ENCODE measurements at regions not wholly inside any gene's neighbourhood (a gene's known extent, or its start where the extent isn't known, plus 50 kb on each side); places are given as distances from the start of the nearest gene placed in this dataset.

DNA sequence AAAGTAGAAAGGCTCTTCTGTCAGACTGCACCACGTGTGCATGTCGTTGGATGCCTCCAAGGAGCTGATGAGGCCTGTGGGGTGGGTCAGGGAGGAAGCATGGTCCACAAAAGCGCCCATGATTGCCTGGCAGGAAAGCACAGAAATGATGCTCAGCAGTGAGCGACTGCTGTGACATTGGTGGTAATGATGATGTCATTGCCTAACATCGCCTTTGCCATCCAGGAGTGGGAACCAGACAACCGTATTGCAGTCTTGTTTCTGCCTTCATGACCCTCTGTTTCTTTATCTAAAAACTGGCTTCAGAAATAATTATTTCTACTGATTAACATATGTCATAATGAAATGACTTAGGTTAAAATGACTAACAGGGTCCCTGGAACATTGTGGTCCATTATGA is 477.8 kb upstream of the B3GAT1 start:
- Histone ChIP-seq H3K9me2 (ENCODE audit: insufficient read depth) (no peaks in the 10 kb centered on the region), H3K4me1 (ENCODE audit: control insufficient read depth in 1 of 2, insufficient read depth in 2 of 2, low read length in 2 of 2) (no peaks in the 10 kb centered on the region), H3K4me2 (ENCODE audit: low read length) (no peak overlapping the region), H3K79me2 (ENCODE audit: insufficient read depth, low read length) (no peaks in the 10 kb centered on the region), H3K27me3 (ENCODE audit: insufficient read depth, low read length) (peaks cover 67% of the 10 kb centered on the region), H3K36me3 (ENCODE audit: control insufficient read depth in 1 of 2, insufficient read depth in 2 of 2, low read length in 2 of 2) (no peaks in the 10 kb centered on the region), H4K20me1 (ENCODE audit: insufficient read depth) (no peaks in the 10 kb centered on the region), H3K4me3 (replicated peaks in 1 of 2; ENCODE audit: low read depth in 1 of 2, low read length in 2 of 2) (no peak overlapping the region), H3K27ac (ENCODE audit: low read depth, low read length) (no peak overlapping the region), H2AFZ (ENCODE audit: low read depth, low read length, poor library complexity, severe bottlenecking) (no peak overlapping the region), H3K9ac (ENCODE audit: low read length) (no peak overlapping the region), H3K9me3 (ENCODE audit: control insufficient read depth in 1 of 2, insufficient read depth in 1 of 2, low read depth in 1 of 2, low read length in 2 of 2) (no peaks in the 10 kb centered on the region)
- ChIA-PET CTCF (no interaction called here), RAD21 (ENCODE audit: low non-redundant PET in 1 of 2, low total read pairs in 2 of 2, uncharacterized antibody in 2 of 2, unreplicated experiment in 2 of 2) (no interaction called here), POLR2A (no interaction called here)
- TF ChIP-seq EZH2 (IDR thresholded peaks at IDR 0.05) = no peak
- no peak for TF ChIP-seq RAD21 (IDR thresholded peaks at IDR 0.05; ENCODE audit: low read depth)
- no peak for TF ChIP-seq ZFX (IDR thresholded peaks at IDR 0.05)
- no peak for TF ChIP-seq POLR2AphosphoS5 (IDR thresholded peaks at IDR 0.05; ENCODE audit: low read depth, low read length)
- no peak for TF ChIP-seq SRF (IDR thresholded peaks at IDR 0.05; ENCODE audit: low read depth)
- ATAC-seq (no peak), DNase-seq (ENCODE audit: low read depth, low spot score) (no peak)
- no TSS peak for BruUV-seq (replicated peaks)
- intact Hi-C loops (cut with micrococcal nuclease) = no loop called here

DNA sequence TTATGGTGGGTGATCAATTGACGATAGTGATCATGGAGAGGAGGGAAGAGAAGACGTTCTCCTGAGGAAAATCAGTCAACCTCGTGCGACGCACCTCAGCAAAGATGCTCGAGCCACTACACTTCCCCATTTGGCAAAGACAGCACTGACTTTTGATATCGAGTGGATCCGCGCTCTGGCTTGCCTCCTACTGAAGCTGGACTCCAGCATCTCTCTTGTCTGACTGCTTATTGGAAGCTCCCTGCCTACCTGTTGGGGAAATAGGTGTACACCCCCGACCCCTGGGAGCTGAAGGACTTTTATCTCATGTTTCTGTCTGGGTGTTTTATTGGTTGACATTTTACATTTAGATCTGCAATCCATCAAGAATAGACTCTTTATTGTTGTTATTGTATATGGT is 476.8 kb upstream of the B3GAT1 start:
- H3K9me2 ChIP-seq (ENCODE audit: insufficient read depth) = no peaks in the 10 kb centered on the region
- no peak for DNase-seq (ENCODE audit: low read depth, low spot score)
- intact Hi-C loops (cut with micrococcal nuclease) = no loop called here
- H3K36me3 ChIP-seq (ENCODE audit: control insufficient read depth in 1 of 2, insufficient read depth in 2 of 2, low read length in 2 of 2) = no peaks in the 10 kb centered on the region
- H3K4me3 ChIP-seq (replicated peaks in 1 of 2; ENCODE audit: low read depth in 1 of 2, low read length in 2 of 2) = no peak overlapping the region
- H3K4me1 ChIP-seq (ENCODE audit: control insufficient read depth in 1 of 2, insufficient read depth in 2 of 2, low read length in 2 of 2) = no peaks in the 10 kb centered on the region
- no peak overlapping the region for H3K9ac ChIP-seq (ENCODE audit: low read length)
- no peaks in the 10 kb centered on the region for H4K20me1 ChIP-seq (ENCODE audit: insufficient read depth)
- H3K27ac ChIP-seq (ENCODE audit: low read depth, low read length) = no peak overlapping the region
- POLR2A ChIA-PET = no interaction called here
- RAD21 ChIA-PET (ENCODE audit: low non-redundant PET in 1 of 2, low total read pairs in 2 of 2, uncharacterized antibody in 2 of 2, unreplicated experiment in 2 of 2) = no interaction called here
- H3K4me2 ChIP-seq (ENCODE audit: low read length) = no peak overlapping the region
- no peak overlapping the region for H2AFZ ChIP-seq (ENCODE audit: low read depth, low read length, poor library complexity, severe bottlenecking)
- TF ChIP-seq POLR2A (IDR thresholded peaks at IDR 0.05; ENCODE audit: borderline replicate concordance, extremely low read depth, insufficient read depth, insufficient read length) (no peak), ELF1 (IDR thresholded peaks at IDR 0.05; ENCODE audit: borderline replicate concordance, low read depth) (no peak), SRF (IDR thresholded peaks at IDR 0.05; ENCODE audit: low read depth) (no peak), CBX3 (IDR thresholded peaks at IDR 0.05; ENCODE audit: low read depth) (no peak), EZH2 (IDR thresholded peaks at IDR 0.05) (no peak), SP1 (IDR thresholded peaks at IDR 0.05; ENCODE audit: low read depth) (no peak), ZNF274 (IDR thresholded peaks at IDR 0.05; ENCODE audit: low read depth, low read length) (no peak), EZH2phosphoT487 (IDR thresholded peaks at IDR 0.05; ENCODE audit: borderline replicate concordance) (no peak), POLR2AphosphoS5 (IDR thresholded peaks at IDR 0.05; ENCODE audit: low read depth, low read length) (no peak), ZFX (IDR thresholded peaks at IDR 0.05) (no peak)
- TF ChIP-seq, protein P1, sequence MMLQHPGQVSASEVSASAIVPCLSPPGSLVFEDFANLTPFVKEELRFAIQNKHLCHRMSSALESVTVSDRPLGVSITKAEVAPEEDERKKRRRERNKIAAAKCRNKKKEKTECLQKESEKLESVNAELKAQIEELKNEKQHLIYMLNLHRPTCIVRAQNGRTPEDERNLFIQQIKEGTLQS (IDR thresholded peaks at IDR 0.05) = no peak
- TF ChIP-seq, protein P2, sequence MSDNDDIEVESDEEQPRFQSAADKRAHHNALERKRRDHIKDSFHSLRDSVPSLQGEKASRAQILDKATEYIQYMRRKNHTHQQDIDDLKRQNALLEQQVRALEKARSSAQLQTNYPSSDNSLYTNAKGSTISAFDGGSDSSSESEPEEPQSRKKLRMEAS (IDR thresholded peaks at IDR 0.05) = no peak
- TF ChIP-seq, protein P3, sequence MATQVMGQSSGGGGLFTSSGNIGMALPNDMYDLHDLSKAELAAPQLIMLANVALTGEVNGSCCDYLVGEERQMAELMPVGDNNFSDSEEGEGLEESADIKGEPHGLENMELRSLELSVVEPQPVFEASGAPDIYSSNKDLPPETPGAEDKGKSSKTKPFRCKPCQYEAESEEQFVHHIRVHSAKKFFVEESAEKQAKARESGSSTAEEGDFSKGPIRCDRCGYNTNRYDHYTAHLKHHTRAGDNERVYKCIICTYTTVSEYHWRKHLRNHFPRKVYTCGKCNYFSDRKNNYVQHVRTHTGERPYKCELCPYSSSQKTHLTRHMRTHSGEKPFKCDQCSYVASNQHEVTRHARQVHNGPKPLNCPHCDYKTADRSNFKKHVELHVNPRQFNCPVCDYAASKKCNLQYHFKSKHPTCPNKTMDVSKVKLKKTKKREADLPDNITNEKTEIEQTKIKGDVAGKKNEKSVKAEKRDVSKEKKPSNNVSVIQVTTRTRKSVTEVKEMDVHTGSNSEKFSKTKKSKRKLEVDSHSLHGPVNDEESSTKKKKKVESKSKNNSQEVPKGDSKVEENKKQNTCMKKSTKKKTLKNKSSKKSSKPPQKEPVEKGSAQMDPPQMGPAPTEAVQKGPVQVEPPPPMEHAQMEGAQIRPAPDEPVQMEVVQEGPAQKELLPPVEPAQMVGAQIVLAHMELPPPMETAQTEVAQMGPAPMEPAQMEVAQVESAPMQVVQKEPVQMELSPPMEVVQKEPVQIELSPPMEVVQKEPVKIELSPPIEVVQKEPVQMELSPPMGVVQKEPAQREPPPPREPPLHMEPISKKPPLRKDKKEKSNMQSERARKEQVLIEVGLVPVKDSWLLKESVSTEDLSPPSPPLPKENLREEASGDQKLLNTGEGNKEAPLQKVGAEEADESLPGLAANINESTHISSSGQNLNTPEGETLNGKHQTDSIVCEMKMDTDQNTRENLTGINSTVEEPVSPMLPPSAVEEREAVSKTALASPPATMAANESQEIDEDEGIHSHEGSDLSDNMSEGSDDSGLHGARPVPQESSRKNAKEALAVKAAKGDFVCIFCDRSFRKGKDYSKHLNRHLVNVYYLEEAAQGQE (IDR thresholded peaks at IDR 0.05; ENCODE audit: low read depth) = no peak
- TF ChIP-seq, protein P4, sequence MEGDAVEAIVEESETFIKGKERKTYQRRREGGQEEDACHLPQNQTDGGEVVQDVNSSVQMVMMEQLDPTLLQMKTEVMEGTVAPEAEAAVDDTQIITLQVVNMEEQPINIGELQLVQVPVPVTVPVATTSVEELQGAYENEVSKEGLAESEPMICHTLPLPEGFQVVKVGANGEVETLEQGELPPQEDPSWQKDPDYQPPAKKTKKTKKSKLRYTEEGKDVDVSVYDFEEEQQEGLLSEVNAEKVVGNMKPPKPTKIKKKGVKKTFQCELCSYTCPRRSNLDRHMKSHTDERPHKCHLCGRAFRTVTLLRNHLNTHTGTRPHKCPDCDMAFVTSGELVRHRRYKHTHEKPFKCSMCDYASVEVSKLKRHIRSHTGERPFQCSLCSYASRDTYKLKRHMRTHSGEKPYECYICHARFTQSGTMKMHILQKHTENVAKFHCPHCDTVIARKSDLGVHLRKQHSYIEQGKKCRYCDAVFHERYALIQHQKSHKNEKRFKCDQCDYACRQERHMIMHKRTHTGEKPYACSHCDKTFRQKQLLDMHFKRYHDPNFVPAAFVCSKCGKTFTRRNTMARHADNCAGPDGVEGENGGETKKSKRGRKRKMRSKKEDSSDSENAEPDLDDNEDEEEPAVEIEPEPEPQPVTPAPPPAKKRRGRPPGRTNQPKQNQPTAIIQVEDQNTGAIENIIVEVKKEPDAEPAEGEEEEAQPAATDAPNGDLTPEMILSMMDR (IDR thresholded peaks at IDR 0.05 in 2 of 3, conservative IDR thresholded peaks at IDR 0.05 in 1 of 3; ENCODE audit: borderline replicate concordance in 1 of 3, insufficient read depth in 1 of 3, low read depth in 2 of 3, low read length in 2 of 3) = no peak
- no TSS peak for BruUV-seq (replicated peaks)
- no peaks in the 10 kb centered on the region for H3K79me2 ChIP-seq (ENCODE audit: insufficient read depth, low read length)
- CTCF ChIA-PET = no interaction called here
- no peaks in the 10 kb centered on the region for H3K9me3 ChIP-seq (ENCODE audit: control insufficient read depth in 1 of 2, insufficient read depth in 1 of 2, low read depth in 1 of 2, low read length in 2 of 2)
- peaks cover 66% of the 10 kb centered on the region for H3K27me3 ChIP-seq (ENCODE audit: insufficient read depth, low read length)
- ATAC-seq = no peak

All from HCT116 (cell line).